AG10803 (cell line): ENCODE measurements at regions not wholly inside any gene's neighbourhood (a gene's known extent, or its start where the extent isn't known, plus 50 kb on each side); places are given as distances from the start of the nearest gene placed in this dataset.
"Not testable (repeated sequence)": the region's sequence is repeated elsewhere in the genome, so short reads cannot be mapped to it uniquely, and the experiment has no call there.

ENCODE experiments used
- DNase-seq: peaks from one replicate; pipeline ENCODE4 v3.0.0; 2010; ENCODE audit warnings: low read depth
- H3K4me3 ChIP-seq: 2 replicates; pipeline ENCODE4 v1.5.1; 2011; ENCODE audit warnings: mild to moderate bottlenecking, low read length, control low read depth
- CTCF ChIP-seq: conservative IDR thresholded peaks from 2 replicates; pipeline ENCODE4 v1.5.1; 2011; ENCODE audit warnings: mild to moderate bottlenecking, low read length, control low read depth, inconsistent platforms

- H3K4me3 ChIP-seq: no peak overlapping the region
- no peak for TF ChIP-seq CTCF
- DNase-seq: no peak
These were observed 511.5 kb upstream of the CITED2 start for GRCh38 chr6:139885909-139886308.

- peak; percentile 68 for DNase-seq
- no peak overlapping the region for H3K4me3 ChIP-seq
- no peak for TF ChIP-seq CTCF
These were observed 509.3 kb upstream of the CITED2 start for GRCh38 chr6:139883776-139884175.

DNA sequence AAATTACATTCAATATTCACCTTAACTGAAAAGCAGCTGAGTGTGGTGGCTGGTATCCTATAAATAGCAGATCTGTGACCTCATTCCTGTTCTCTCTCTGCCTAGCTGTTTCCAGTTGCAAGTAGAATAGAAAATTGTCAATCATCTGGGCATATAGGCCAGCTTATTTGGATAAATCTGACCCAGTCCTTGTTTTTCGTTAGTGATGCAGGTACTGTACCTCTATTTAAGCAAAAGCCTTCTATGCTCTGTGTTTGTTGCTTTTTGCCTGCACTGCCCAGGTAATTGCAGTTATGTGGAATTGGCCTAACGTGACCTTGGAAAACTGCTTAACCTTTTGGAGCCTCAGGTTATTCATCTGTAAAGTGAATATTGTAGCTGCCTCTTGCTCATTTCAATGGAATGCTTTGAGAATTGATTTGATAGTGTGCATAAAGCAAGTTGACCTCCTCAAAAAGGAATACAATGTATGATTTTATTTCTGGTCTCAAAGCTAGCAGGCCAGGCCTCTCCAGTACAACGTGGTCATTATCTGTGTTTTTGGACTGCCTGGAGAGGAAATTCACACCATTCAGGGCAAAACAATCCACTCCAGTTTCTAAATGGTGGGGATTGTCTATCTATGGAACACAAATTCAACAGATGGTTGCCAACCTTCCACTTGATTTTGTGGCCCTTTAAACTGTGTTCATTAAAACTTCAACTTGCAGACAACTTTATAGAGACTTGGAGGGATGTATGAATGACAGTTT, 508.7 kb upstream of the CITED2 start:
- DNase-seq: no peak
- no peak overlapping the region for H3K4me3 ChIP-seq
- no peak for TF ChIP-seq CTCF

DNA sequence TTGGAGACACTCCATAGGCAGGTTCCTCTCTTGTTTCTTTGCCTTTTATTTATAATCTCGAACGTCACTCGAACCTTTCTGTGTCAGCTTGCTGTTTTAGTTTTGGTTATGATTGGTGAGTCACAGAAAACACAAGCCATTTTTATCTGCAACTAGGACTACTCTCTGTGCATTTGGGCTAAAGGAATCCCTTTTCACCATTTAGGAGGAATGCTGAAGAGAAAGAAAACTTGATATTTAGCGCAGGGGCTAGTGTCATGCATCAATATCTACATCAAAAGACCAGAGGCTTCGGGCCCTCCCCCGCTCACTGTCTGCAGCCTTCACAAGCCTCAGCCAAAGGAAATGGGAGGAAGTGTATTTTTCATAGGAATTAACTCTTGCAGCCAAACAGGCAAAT, 507.8 kb upstream of the CITED2 start:
- H3K4me3 ChIP-seq: no peak overlapping the region
- no peak for DNase-seq
- TF ChIP-seq CTCF: no peak

- no peak overlapping the region for H3K4me3 ChIP-seq
- DNase-seq: no peak
- TF ChIP-seq CTCF: peak; percentile 51
These were observed 507.3 kb upstream of the CITED2 start for GRCh38 chr6:139881728-139882211.

GRCh38 chr6:139881236-139881635, 506.8 kb upstream of the CITED2 start:
- no peak overlapping the region for H3K4me3 ChIP-seq
- TF ChIP-seq CTCF: no peak
- no peak for DNase-seq

DNA sequence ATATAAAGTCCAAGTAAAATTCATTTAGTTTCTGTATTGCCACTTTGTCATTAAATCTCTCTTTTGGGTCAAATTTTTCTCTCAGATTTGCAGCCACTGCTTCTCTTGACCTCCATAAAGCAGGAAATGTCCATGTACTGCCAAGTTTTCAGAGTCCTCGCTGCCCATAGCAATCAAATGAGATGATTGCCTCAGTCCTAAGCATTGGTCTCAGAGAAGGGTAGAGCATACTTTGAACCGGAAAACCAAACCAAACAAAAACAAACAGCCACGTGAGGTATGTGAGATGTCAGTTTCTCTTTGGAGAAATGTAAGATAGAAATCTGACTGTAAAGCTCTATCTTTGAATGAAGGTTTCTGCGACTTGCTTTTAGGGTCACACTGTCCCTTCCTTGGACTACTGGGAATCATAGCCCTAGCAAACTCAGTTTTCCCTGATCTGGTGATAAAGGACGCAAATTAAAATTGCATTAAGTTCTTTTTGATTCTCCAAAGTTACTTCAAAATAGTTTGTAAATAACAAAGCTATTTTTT, 505.4 kb upstream of the CITED2 start:
- H3K4me3 ChIP-seq: no peak overlapping the region
- TF ChIP-seq CTCF: no peak
- DNase-seq: no peak

DNA sequence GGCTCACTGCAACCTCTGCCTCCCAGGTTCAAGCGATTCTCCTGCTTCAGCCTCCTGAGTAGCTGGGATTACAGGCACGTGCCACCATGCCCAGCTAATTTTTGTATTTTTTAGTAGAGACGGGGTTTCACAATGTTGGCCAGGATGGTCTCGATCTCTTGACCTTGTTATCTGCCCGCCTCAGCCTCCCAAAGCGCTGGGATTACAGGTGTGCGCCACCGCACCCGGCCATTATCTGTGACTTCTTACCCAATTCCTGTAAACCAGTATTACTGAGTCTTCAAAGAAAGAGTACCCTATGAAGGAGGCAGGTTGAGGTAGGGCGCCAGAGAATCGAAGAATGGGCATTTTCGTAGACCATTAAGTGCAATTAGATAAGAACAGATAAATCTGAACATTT, 504.8 kb upstream of the CITED2 start:
- H3K4me3 ChIP-seq, DNase-seq: not testable (repeated sequence)
